GM18868 (cell line): ENCODE measurements at regions not wholly inside any gene's neighbourhood (a gene's known extent, or its start where the extent isn't known, plus 50 kb on each side); places are given as distances from the start of the nearest gene placed in this dataset.

Source experiments
- ATAC-seq: cut with Tn5 transposase; IDR thresholded peaks from one replicate; pipeline ENCODE4 v1.9.1; 2021; ENCODE audit warnings: mild to moderate bottlenecking, moderate library complexity; ENCODE audit not compliant: unreplicated experiment

DNA sequence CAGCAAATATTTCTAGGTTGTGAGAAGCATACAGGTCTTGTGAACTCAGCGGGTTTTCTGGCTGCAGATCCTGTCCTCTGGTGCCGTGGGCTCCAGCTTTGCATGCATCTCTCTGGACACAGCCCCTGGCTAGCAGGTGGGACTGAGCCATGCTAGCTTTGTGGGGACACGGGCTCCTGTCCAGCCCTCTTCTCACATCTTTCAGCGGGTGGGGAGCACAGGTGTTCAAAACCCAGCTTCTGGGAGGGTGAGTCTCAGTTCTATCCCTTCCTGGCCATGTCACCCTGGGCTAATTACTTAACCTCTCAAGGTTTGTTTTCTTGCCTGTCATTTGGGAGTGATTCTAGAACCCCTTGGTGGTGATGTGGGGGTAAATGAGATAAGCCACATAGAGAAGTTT, 162.3 kb downstream of the ICE1 start:
- no peak for ATAC-seq

DNA sequence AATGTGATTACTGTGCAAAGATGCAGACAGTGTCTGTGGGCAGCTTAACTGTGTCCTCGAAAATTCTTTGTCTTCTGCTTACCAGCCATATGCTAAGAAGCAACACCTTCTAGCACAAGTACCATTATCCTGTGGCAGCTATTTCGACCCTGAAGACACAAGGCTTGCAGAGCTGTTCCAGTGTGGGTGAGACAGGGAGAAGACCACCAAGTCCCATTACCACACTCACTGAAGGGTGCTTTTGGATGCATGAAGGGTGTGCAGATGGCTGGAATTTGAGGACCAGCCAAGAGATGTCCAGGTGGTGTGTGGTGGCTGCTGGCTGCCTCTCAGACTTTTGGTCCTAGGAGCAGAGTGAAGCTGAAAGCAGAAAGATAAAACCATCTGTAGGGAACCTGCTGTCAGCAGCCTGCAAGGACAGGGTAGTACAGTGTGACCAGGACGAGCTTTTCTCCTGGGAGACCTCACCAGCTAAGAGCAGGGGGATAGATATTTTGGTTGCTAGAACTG, 161.8 kb downstream of the ICE1 start:
- no peak for ATAC-seq

DNA sequence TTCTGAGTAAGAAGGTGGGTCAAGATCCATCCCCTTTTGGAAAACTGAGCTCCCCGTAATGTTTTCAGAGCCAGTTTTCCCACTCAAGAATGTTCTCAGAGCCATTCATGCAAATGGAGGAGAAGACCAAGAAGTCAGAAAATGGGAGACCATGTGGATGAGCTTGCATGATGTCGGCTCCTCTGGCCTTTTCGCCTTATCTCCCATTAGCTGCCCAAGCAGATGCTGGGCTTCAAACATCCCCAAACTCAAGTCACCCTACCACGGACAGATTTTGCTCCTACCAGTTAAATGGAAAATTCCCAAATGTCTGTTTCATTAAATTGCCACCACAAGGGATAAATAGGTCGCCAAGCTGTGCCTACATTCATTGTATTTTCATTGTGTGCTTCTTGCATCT, 161.4 kb downstream of the ICE1 start:
- ATAC-seq, result no peak

DNA sequence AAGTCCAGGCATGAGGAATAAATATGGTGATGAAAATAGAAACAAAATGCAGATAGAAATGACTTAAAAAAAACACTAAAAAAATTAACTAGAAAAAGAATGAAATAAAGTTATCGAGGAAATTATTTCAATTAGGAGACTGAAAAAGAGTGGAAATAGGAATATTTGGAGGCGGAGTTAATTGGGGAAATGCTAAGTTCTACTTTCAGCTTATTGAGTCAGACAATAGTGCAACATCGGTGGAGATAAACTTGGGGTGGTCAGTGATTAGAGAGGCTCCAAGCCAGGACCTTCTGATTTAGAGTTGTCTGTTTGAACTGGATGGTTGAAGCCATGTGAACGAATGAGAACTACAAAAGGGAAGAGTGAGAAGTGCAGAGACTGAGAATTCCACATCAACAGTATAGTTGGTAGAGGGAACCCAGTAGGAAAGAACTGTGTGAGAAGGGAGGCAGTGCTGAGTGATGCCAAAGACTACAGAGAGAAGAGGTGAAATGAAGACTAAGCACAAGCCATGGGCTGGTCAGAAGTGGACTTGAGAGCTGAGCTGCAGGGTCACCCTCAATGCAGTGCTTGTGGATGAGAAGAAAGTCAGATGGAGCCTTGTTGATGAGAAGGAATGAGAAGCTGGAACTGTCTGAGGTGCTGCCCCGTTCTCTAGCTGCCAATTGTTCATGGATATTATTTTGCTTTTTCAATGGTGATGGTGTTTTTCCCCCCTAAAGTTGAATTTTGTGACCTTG, 160.7 kb downstream of the ICE1 start:
- ATAC-seq, result no peak

DNA sequence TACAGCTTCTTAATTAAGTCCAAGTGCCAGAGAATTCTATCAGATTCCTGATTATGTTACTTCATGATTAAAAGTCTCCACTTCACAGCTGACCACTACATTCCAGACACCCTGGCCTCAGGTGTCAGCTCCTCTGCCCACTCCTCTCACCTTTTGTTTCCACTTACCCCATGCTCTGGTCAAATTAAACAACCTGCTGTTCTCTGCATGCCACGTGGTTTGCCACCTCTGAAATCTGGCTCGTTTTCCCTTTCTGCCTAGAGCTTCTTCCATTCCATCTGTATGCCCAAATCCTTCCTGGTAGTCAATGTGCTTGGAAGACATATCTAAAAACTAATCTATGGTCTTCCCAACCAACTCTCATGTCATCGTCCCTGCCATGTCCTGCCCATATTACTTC, 158.6 kb downstream of the ICE1 start:
- no peak for ATAC-seq

DNA sequence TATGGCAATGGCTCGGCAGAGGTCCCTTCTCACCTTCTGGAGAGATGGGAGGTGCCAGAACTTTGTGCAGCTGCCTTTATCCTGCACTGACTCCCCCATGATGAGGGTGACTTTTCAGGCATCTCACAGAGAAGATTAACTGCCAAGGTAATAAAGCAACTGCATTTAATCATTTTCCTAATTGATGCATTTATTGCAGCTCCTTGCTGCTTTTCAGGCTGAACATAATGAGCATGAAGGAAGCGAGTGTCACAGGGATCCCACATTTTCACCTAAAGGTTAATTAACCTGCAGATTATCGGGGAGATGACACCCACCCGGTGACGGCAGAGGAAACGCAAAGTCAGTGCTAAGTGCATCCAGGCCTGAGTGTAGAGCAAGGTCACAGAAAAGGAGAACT, 154.3 kb downstream of the ICE1 start:
- ATAC-seq, result no peak

DNA sequence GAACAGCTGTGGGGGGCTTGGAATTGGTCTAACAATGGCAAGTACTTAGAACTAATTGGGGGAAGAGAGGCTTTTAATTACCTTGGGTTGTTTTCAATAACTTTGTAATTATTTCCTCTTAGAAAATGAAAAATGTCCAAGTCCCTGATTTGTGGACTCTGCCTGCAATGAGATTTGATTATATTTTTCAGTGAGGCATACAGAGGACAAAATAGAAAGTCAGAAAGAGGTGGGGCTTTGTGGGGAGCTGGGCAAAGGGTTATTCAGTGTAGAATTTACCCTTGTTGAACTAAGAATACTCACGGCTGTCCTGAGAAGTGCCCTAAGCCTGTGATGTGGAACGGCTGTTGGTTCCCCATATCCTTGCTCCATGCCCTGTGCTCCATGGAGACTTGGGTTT, 153.0 kb downstream of the ICE1 start:
- ATAC-seq, result no peak

DNA sequence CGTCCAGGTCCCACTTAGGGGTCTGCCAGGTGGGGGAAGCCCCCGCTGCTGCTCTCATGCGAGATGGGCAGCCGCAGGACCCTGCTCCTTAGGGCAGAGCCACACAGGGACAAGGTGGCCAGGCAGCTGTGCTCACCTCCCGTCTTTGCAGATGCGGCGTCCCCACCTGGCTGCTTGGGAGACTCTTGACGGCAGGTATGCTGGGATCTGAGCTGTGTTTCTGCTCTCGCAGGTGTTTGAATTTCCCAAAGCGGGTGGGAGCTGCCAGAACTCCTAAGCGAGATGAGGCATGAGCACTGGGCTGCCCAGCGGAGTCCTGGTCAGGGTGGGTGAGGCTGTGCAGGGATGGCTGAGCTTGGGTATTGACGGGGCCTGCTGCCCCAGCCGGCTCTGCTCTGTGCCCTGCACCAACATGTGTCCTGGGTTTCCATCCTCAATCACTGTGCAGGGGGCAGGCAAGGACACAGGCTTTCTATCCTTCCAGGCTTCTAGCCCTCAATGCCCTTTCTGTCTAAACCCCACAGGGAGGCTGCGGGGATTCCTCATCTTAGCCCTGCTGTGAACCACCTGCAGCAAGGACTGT, 151.4 kb downstream of the ICE1 start:
- no peak for ATAC-seq

DNA sequence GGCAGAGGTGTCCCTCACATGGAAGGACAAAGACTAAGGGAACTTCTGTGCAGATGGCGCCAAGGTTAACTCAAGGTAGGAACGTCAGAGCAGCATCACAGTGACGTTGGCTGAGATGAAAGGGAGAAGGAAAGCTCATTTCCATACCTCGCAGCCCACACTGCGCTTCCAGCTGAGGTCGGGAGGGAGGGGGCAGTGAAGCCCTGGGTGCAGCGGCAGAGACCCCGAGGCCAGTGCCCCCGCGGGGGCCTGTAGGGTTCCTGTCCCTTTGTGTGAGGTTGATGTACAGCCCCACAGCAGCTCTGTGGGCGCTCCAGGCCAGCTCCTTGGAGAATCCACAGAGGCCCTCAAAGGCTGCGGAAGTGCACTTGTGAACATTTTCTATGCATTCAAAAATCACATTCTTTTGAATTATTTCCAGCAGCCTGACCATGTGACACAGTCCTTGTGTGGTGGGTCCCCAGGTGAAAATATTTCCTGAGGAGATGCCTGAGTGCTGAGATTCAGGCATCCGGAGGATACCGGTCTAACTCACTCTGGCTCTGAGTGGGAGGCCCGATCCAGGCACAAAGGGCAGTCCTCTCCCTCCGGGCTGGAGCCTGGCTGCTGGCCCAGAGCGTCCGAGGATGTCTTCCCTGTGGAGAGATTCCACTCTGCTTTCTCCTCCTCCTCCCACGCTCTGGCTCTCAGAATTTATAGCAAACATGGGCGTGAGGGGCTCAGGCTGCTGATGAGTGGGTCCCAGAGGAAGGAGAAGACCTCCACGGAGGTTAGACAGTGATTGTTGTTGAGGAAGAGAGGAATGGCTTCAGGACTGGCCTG, 150.7 kb downstream of the ICE1 start:
- ATAC-seq, result no peak

DNA sequence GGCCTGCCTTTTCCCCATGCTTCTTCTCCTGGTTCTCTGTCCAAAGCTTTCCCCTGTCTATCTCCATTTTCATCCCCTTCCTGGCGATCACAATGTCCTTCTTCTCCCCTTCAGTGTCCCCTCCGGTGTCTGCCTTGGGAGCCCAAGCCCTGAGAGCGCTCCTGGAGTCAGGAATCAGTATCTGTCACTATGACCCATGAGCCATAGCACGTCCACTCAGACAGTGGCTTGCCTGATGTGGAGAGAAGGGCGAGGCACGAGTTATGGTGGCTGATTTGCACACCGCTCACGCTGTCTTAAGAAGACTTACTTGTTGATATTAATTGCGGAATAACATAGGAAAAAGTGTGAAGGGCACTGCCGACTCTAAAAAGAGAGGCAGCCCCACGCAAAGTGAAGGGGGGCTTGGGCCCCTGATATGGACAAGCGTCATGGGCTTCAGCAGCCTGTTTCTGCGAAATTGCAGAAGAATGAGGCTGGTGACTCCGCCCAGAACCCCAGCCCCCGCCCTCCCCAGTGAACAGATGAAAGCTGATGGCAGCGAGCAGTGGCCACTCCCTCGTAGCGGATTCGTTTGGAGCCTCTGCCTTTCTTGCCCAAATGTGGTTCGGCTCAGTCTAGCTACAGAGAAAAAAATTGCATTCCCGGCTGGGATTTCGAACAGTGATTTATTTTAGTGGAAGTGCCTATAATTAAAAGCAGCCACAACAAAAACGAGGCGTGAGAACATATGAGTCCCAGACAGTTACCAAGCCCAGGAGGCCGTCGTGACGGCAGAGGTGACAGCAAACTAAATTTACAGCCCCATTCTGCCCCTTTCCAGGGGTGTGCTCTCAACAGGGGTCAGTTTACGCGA, 149.8 kb downstream of the ICE1 start:
- no peak for ATAC-seq

DNA sequence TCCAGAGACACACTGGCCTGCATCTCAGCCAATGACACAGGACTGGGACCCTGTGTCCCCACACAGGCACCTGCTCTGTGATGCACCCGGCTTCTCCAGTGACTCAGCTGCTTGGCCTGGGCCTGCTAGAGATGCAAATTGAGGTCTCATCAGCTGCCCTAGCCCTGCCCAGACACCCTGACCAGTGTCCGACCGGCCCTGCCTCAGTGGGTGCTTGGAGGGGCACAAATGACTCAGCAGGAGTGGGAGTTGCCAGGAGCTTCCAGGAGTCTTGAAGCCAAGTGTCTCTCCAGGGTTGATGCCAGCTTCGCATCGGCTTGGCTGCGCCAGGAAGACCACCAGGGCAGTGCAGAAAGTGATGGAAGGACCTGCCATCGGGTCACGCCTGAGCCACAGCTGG, 148.2 kb downstream of the ICE1 start:
- ATAC-seq, result no peak

DNA sequence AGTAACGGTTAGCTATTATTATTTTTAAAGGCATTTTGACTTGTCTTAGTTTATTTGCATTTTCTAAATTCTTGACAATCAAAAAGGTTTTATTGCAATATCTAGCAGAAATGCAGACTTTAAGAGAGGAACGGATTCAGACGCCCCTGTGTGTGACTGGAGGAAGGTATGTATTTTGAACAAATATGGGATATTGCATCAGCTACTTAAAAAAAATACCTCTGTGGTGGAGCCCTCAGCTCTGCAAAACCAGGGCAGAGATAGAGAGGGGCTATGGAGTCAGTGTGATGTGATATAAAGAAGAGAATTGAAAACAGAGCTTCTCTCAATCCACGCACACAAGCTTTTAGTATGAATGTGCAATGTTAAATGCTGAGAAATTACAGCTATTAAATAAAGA, 142.4 kb downstream of the ICE1 start:
- ATAC-seq, result no peak

DNA sequence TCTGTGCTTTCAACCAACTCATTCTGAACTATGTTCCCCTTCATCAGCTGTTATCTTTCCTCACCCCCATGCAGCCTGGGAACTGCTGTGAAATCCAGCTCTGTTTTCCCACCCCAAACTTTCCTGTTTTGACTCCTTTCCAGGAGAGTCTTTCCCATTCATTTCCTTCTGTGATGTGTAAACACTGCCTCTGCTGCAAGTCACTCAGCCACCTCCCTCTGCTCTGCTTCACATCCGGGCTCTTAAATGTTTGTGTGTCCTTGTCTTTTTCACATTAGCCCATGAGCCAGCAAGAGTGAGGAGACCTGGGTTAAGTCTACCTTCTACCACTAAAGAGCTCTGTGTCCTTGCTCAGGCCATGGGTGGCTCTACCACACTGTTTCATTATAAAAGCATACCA, 137.5 kb downstream of the ICE1 start:
- no peak for ATAC-seq

DNA sequence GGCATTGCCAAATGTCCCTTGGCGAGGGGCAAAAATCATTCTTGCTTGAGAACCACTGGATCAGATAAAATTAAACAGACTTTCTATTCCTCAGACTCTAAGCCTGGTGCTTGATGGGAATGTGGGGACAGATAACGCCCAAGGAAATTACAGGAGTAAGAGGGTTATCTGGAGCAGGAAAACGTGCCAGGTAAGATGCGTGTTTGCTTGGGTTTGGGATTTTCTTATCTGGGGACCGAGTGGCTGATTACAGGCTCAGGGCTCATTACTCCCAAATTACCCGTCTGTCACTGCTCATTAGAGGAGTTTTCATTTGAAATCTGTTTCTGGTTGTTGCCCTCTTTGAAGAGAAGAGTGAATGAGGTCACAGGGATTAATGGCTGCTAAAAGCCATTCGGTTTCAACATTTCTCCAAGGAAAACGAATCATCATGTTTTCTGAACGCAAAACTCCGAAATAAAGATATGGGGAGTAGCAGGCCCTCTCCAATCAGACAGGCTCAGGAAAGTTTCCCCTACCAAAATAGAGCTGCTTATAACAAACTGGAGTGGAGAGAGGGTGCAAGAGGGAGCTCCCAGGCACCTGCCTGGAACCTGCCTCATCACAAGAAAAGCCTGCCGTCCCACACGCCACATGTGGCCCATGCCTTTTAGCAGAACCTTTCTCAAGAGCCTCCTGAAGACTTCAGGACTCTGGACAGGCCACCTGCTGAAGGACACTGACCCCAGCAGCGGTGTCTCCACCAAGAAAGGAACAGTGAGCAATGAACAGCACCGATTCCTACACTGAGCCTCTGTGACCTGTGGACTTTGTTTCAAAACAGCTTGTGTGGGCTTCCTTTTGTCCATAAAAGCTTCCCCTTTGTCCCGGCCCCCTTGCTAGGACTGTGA, 136.4 kb downstream of the ICE1 start:
- ATAC-seq, result no peak

DNA sequence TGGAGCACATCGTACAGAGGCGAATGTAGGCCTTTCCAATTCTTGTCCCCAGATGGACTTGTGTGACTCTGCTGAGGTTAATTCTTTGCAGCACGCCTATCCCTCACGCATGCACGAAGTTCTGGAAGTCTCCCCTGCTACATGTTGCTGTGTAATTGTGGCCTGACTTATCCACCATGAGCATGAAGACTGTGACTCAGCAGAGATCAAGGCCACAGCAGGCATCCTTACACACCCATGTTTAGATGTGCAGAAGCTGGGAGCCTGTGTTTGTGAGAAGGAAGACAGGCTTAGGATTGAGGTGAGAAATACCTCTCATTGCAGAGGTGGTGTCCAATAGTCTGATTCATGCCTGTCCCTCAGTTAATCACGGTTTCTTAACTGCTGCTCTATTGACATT, 135.6 kb downstream of the ICE1 start:
- ATAC-seq, result no peak

DNA sequence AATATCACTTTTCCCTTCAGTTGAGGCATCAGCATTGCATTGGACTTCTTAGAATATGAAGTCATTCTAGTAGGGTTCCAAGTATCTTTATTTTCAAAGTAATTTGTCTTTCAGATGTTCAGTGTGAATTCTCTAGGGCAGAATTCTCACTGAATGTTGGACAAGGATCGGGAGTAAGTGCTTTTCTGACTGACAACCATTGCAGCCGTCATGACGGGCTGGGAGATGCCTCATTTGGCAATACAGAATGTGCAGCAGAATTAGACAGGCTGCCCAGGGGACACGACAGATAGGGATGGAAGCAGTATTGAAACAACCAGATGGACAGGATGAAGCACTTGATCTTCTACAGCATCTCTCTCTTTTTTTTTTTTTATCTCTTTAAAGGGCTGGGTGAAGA, 129.0 kb downstream of the ICE1 start:
- no peak for ATAC-seq

DNA sequence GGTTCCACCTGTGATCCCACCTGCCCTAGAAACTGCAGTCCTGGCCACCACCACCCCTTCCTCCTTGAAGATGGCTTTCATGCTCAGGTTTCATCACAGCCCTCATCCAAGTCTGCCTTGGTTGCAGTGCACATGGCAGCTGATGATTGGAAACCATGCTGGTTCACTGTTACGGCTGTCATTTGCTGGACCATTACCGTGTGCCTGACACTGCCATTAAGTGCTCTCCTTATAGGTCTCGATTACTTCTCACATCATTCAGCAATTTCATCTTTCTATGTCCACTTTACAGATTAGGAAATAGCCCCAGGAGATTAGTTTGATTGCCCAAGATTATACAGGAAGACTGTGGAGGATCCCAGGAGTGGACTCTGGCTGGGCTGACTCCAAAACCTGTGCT, 123.9 kb downstream of the ICE1 start:
- no peak for ATAC-seq

DNA sequence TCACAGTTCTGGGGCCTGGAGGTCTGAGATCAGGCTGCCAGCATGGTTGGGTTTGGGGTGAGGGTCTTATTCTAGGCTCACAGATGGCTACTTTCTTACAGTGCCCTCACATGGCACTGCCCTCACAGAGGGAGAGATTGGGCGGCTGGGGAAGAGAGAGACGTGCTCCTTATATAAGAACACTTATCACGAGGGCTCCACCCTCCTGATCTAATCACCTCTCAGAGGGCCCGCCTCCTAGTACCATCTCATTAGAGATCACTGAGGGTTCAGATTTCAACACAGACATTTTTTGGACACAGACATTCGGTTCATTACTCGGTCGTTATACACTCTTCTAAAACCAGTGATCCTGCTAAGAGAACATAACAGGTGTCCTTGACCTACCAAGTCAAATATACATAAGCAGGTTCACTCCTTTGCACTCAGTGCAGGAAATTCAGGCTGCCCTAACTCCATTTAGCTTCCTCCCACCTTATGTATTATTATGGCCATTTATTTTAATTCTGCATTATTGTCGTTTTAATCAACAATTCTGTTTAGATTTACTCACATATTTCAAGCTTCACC, 121.7 kb downstream of the ICE1 start:
- ATAC-seq, result no peak

DNA sequence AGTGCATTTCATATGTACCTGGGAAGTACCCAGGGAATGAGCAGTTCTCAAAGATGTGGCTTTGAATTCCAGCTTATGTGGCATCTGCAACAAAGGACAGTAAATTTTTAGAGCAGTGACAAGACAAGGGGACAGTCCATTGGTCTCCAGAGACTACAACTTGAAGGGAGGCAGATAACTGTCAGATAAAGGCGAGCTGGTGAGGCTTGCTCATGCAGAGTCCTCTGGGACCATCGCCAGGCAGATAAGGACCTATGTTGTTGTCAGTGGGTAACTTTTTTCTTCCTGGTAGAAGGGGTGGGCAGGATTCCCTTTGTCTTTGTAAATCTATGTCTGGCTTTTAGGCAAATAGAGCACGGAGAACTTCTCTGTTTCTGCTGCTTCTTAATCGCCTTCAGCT, 120.2 kb downstream of the ICE1 start:
- ATAC-seq, result no peak

DNA sequence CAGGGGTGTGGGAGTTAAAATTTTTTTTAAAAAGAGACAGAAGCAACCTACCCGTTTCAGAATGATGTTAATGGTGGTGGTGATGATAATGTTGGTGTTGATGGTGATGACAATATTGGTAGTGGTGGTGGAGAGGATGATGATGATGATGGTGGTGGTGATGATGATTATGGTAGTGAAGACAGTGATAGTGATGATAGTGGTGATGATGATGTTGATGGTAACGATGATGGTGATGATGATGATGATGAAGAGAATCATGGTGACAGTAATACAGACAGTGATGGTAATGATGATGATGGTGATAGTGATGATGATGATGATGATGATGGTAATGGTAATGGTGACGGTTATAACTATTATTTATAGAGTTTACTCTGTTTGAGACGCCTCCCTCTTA, 117.6 kb downstream of the ICE1 start:
- no peak for ATAC-seq
